CD4-positive, alpha-beta T cell treated with Interleukin-21 for 1 hour (primary cell): ENCODE measurements at regions not wholly inside any gene's neighbourhood (a gene's known extent, or its start where the extent isn't known, plus 50 kb on each side); places are given as distances from the start of the nearest gene placed in this dataset.

ENCODE experiments used
- DNase-seq: peaks from one replicate; pipeline ENCODE4 v3.0.0-alpha.2; 2020

- DNase-seq = no peak
These were observed 261.7 kb downstream of the GPD2 start for GRCh38 chr2:156697906-156698305.

GRCh38 chr2:156700681-156701080, 264.5 kb downstream of the GPD2 start:
- DNase-seq = no peak

GRCh38 chr2:156702541-156702940, 266.4 kb downstream of the GPD2 start:
- DNase-seq = no peak

- no peak for DNase-seq
These were observed 267.5 kb downstream of the GPD2 start for GRCh38 chr2:156703642-156704041.

- no peak for DNase-seq
These were observed 268.0 kb downstream of the GPD2 start for GRCh38 chr2:156704132-156704531.

- DNase-seq = no peak
These were observed 268.4 kb downstream of the GPD2 start for GRCh38 chr2:156704617-156705016.

GRCh38 chr2:156706576-156706975, 270.4 kb downstream of the GPD2 start:
- no peak for DNase-seq

- DNase-seq = no peak
These were observed 271.9 kb downstream of the GPD2 start for GRCh38 chr2:156708051-156708450.

- DNase-seq = no peak
These were observed 272.9 kb downstream of the GPD2 start for GRCh38 chr2:156709091-156709490.

GRCh38 chr2:156719036-156719435, 282.9 kb downstream of the GPD2 start:
- no peak for DNase-seq

GRCh38 chr2:156727867-156728266, 291.7 kb downstream of the GPD2 start:
- no peak for DNase-seq

- no peak for DNase-seq
These were observed 292.1 kb downstream of the GPD2 start for GRCh38 chr2:156728328-156728727.

- DNase-seq = no peak
These were observed 295.3 kb downstream of the GPD2 start for GRCh38 chr2:156731506-156731905.

GRCh38 chr2:156736950-156737349, 300.8 kb downstream of the GPD2 start:
- no peak for DNase-seq

- no peak for DNase-seq
These were observed 303.1 kb downstream of the GPD2 start for GRCh38 chr2:156739301-156739700.

- DNase-seq = no peak
These were observed 309.4 kb downstream of the GPD2 start for GRCh38 chr2:156745619-156746018.

- DNase-seq = no peak
These were observed 312.0 kb downstream of the GPD2 start for GRCh38 chr2:156748221-156748620.

- no peak for DNase-seq
These were observed 315.9 kb downstream of the GPD2 start for GRCh38 chr2:156752042-156752441.

- no peak for DNase-seq
These were observed 317.6 kb downstream of the GPD2 start for GRCh38 chr2:156753766-156754165.

GRCh38 chr2:156756516-156756915, 320.3 kb downstream of the GPD2 start:
- DNase-seq = no peak

GRCh38 chr2:156763174-156763573, 327.0 kb downstream of the GPD2 start:
- no peak for DNase-seq

- DNase-seq = no peak
These were observed 328.9 kb downstream of the GPD2 start for GRCh38 chr2:156765043-156765442.

GRCh38 chr2:156765450-156765849, 329.3 kb downstream of the GPD2 start:
- DNase-seq = no peak

- no peak for DNase-seq
These were observed 333.6 kb downstream of the GPD2 start for GRCh38 chr2:156769802-156770201.

- DNase-seq = no peak
These were observed 342.7 kb downstream of the GPD2 start for GRCh38 chr2:156778916-156779315.
